ENCODE measurements at regions not wholly inside any gene's neighbourhood (a gene's known extent, or its start where the extent isn't known, plus 50 kb on each side); places are given as distances from the start of the nearest gene placed in this dataset.

DNA sequence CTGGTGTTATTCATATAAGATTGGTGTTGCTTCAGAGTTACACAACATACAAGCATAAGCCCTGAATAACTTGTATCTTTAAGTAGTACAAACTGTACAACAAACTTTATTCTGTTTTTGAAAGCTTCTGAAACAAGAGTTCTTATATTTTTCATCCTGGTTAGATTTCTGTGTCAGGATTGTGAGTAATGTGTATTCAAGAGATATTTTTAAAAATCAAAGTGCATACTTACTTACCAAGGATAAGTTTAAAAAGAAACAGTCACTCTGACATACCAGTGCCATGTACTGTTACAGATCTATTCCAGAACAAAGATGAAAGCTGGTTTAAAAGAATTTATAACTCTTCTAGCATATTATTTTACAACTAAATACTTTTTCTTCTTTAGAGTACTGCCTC is 755.1 kb downstream of the ZPLD1 start:
- no peaks in the 10 kb centered on the region for H3K27me3 ChIP-seq
- Mint-ChIP-seq H3K27ac (no peak overlapping the region), H3K4me3 (no peak overlapping the region), H3K27me3 (ENCODE audit: insufficient read depth, low read depth) (peaks cover 2% of the 10 kb centered on the region), H3K36me3 (no peaks in the 10 kb centered on the region), H3K9me3 (no peaks in the 10 kb centered on the region), H3K4me1 (no peaks in the 10 kb centered on the region)
- no peaks in the 10 kb centered on the region for H3F3A ChIP-seq (ENCODE audit: low read depth)
- H3K4me3 ChIP-seq = no peak overlapping the region
- H3K27ac ChIP-seq = no peak overlapping the region
- no peaks in the 10 kb centered on the region for H3K36me3 ChIP-seq
- no peak overlapping the region for H3K9ac ChIP-seq
- DNase-seq (ENCODE audit: low spot score) = no peak
- no peak overlapping the region for H2AFZ ChIP-seq (replicated peaks)
- no peak for TF ChIP-seq EZH2phosphoT487 (IDR thresholded peaks at IDR 0.05)
- TF ChIP-seq, protein P1, sequence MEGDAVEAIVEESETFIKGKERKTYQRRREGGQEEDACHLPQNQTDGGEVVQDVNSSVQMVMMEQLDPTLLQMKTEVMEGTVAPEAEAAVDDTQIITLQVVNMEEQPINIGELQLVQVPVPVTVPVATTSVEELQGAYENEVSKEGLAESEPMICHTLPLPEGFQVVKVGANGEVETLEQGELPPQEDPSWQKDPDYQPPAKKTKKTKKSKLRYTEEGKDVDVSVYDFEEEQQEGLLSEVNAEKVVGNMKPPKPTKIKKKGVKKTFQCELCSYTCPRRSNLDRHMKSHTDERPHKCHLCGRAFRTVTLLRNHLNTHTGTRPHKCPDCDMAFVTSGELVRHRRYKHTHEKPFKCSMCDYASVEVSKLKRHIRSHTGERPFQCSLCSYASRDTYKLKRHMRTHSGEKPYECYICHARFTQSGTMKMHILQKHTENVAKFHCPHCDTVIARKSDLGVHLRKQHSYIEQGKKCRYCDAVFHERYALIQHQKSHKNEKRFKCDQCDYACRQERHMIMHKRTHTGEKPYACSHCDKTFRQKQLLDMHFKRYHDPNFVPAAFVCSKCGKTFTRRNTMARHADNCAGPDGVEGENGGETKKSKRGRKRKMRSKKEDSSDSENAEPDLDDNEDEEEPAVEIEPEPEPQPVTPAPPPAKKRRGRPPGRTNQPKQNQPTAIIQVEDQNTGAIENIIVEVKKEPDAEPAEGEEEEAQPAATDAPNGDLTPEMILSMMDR (IDR thresholded peaks at IDR 0.05) = no peak
- TF ChIP-seq EZH2 (IDR thresholded peaks at IDR 0.05) = no peak
- no peaks in the 10 kb centered on the region for H3K9me3 ChIP-seq (ENCODE audit: low read depth)
- H3K79me2 ChIP-seq (ENCODE audit: low read depth) = no peaks in the 10 kb centered on the region
- no peaks in the 10 kb centered on the region for H4K20me1 ChIP-seq (ENCODE audit: low read depth)
- no peaks in the 10 kb centered on the region for H3K4me1 ChIP-seq
- no peak overlapping the region for H3K4me2 ChIP-seq

DNA sequence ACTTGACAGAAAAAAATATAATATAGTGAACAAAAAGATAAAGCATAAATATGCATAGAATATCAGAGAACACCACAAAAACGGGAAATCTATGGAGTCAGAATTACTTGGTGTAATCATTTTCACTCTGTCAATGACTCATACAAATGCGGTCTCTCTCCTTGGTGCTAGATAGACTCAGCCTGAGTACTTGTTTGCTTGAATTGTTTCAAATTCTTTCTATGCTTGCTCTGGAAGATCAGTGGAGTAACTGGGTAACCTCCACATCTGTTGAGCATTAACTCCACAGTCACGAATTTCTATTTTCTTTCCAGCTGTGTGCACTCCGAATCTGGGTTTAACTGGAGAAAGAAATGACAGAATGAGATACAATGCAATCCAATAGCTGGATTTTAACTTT is 760.4 kb downstream of the ZPLD1 start:
- Histone ChIP-seq H3K79me2 (ENCODE audit: low read depth) (no peaks in the 10 kb centered on the region), H4K20me1 (ENCODE audit: low read depth) (no peaks in the 10 kb centered on the region), H3K9me3 (ENCODE audit: low read depth) (no peaks in the 10 kb centered on the region), H3K4me1 (no peaks in the 10 kb centered on the region), H3K9ac (no peak overlapping the region), H3F3A (ENCODE audit: low read depth) (no peaks in the 10 kb centered on the region), H2AFZ (replicated peaks) (no peak overlapping the region), H3K36me3 (no peaks in the 10 kb centered on the region), H3K27ac (no peak overlapping the region), H3K4me2 (no peak overlapping the region), H3K27me3 (no peaks in the 10 kb centered on the region), H3K4me3 (no peak overlapping the region)
- TF ChIP-seq EZH2 (IDR thresholded peaks at IDR 0.05) = no peak
- DNase-seq (ENCODE audit: low spot score) = no peak
- H3K4me1 Mint-ChIP-seq = no peaks in the 10 kb centered on the region
- no peaks in the 10 kb centered on the region for H3K9me3 Mint-ChIP-seq
- H3K4me3 Mint-ChIP-seq = no peak overlapping the region
- peaks cover 2% of the 10 kb centered on the region for H3K27me3 Mint-ChIP-seq (ENCODE audit: insufficient read depth, low read depth)
- no peaks in the 10 kb centered on the region for H3K36me3 Mint-ChIP-seq
- H3K27ac Mint-ChIP-seq = no peak overlapping the region

DNA sequence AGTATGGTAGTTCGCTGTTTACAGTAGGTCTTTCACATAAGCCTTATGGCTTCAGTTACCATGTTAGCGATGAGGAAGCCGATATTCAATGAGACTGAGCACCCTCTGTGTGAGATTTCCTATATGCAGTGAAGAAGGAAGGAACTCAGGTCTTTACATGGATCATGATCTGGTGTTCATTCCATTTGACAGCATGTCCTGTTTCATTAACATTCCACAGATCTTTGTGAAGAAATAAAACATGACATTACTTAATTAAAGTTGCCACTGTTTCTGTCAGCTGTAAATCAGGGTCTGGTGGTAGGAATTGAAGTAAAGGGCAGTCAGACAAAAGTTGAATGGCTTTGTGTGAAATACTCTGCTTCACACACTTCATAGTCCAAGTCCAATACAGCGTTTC is 768.6 kb downstream of the ZPLD1 start:
- H3F3A ChIP-seq (ENCODE audit: low read depth) = no peaks in the 10 kb centered on the region
- no peaks in the 10 kb centered on the region for H3K9me3 Mint-ChIP-seq

DNA sequence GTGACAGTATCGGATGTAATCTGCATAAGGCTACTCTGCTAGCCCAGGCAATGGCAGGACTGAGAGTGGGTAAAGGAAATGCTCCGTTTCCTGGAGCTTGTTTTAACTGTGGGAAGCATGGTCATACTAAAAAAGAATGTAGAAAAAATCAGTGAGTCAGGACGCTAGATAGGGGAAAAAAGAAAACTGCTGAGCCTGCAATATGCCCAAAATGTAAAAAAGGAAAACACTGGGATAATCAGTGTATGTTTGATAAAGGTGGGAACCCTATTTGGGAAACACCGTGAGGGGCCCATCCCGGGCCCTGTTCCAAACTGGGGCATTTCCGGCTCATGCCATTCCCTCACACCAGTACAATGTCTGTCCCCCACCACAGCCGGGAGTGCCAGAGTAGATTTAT is 775.8 kb downstream of the ZPLD1 start:
- no peaks in the 10 kb centered on the region for H3K79me2 ChIP-seq (ENCODE audit: low read depth)
- no peaks in the 10 kb centered on the region for H4K20me1 ChIP-seq (ENCODE audit: low read depth)
- H3F3A ChIP-seq (ENCODE audit: low read depth) = no peaks in the 10 kb centered on the region
- TF ChIP-seq EZH2 (IDR thresholded peaks at IDR 0.05) = no peak
- TF ChIP-seq, protein P1 (IDR thresholded peaks at IDR 0.05) = no peak
- Mint-ChIP-seq H3K4me3 (no peak overlapping the region), H3K9me3 (no peaks in the 10 kb centered on the region), H3K27ac (peak overlapping the region; percentile 60), H3K4me1 (no peaks in the 10 kb centered on the region), H3K36me3 (no peaks in the 10 kb centered on the region), H3K27me3 (ENCODE audit: insufficient read depth, low read depth) (no peaks in the 10 kb centered on the region)
- H2AFZ ChIP-seq (replicated peaks) = peak overlapping the region; percentile 28
- H3K4me1 ChIP-seq = no peaks in the 10 kb centered on the region
- H3K9ac ChIP-seq = no peak overlapping the region
- no peaks in the 10 kb centered on the region for H3K36me3 ChIP-seq
- no peak overlapping the region for H3K27ac ChIP-seq
- no peaks in the 10 kb centered on the region for H3K9me3 ChIP-seq (ENCODE audit: low read depth)
- H3K27me3 ChIP-seq = no peaks in the 10 kb centered on the region
- H3K4me3 ChIP-seq = no peak overlapping the region
- DNase-seq (ENCODE audit: low spot score) = no peak
- H3K4me2 ChIP-seq = no peak overlapping the region

More for the DNA sequence above, 768.6 kb downstream of the ZPLD1 start:
- Histone ChIP-seq H3K9me3 (ENCODE audit: low read depth) (no peaks in the 10 kb centered on the region), H2AFZ (replicated peaks) (no peak overlapping the region), H3K27me3 (no peaks in the 10 kb centered on the region), H3K4me1 (no peaks in the 10 kb centered on the region), H4K20me1 (ENCODE audit: low read depth) (no peaks in the 10 kb centered on the region), H3K27ac (no peak overlapping the region), H3K4me3 (no peak overlapping the region), H3K36me3 (no peaks in the 10 kb centered on the region), H3K4me2 (no peak overlapping the region), H3K79me2 (ENCODE audit: low read depth) (no peaks in the 10 kb centered on the region), H3K9ac (no peak overlapping the region)
- no peaks in the 10 kb centered on the region for H3K4me1 Mint-ChIP-seq
- no peak for DNase-seq (ENCODE audit: low spot score)
- TF ChIP-seq EZH2phosphoT487 (IDR thresholded peaks at IDR 0.05) = no peak
- TF ChIP-seq, protein P1 (IDR thresholded peaks at IDR 0.05) = no peak
- no peak for TF ChIP-seq EZH2 (IDR thresholded peaks at IDR 0.05)
- peaks cover 2% of the 10 kb centered on the region for H3K27me3 Mint-ChIP-seq (ENCODE audit: insufficient read depth, low read depth)
- H3K27ac Mint-ChIP-seq = no peak overlapping the region
- no peaks in the 10 kb centered on the region for H3K36me3 Mint-ChIP-seq
- H3K4me3 Mint-ChIP-seq = no peak overlapping the region

All from neural progenitor cell (in vitro differentiated cells).